ENCODE measurements at regions not wholly inside any gene's neighbourhood (a gene's known extent, or its start where the extent isn't known, plus 50 kb on each side); places are given as distances from the start of the nearest gene placed in this dataset.
A peak's percentile ranks its signal among the peaks of the same experiment; 100 is the strongest.

GRCh38 chr5:68074633-68075032, 140.9 kb upstream of the PIK3R1 start:
- TF ChIP-seq, protein P1, sequence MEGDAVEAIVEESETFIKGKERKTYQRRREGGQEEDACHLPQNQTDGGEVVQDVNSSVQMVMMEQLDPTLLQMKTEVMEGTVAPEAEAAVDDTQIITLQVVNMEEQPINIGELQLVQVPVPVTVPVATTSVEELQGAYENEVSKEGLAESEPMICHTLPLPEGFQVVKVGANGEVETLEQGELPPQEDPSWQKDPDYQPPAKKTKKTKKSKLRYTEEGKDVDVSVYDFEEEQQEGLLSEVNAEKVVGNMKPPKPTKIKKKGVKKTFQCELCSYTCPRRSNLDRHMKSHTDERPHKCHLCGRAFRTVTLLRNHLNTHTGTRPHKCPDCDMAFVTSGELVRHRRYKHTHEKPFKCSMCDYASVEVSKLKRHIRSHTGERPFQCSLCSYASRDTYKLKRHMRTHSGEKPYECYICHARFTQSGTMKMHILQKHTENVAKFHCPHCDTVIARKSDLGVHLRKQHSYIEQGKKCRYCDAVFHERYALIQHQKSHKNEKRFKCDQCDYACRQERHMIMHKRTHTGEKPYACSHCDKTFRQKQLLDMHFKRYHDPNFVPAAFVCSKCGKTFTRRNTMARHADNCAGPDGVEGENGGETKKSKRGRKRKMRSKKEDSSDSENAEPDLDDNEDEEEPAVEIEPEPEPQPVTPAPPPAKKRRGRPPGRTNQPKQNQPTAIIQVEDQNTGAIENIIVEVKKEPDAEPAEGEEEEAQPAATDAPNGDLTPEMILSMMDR (conservative IDR thresholded peaks at IDR 0.05): no peak
- peak overlapping the region; percentile 4; the same call in 1 of the 2 replicates for H3K27ac ChIP-seq

DNA sequence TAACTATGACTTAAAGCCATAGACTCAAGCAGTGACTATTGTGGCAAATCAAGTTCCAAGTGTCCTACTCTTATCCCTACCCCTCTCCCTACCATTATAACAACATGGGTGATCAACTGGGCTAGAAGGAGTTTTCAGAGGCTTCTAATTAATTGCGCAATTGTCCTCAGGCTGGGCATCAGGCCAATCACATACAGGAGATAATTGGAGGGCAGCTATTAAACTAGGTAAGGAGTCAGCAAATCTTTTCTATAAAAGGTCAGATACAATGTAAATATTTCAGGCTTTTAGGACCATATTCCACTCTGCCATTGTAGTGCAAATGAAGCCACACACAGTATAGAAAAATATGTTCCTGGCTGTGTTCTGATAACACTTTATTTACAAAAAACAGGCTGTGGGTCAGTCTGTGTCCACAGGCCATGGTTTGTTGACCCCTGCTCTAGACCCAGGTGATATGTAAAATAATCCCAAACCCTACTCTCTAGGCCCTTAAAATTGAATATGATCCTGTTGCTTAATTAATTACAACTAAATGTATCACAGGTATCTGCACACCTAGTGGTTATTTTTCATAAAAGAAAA, 141.4 kb upstream of the PIK3R1 start:
- TF ChIP-seq, protein P1 (conservative IDR thresholded peaks at IDR 0.05): no peak; the same call in 1 of the 2 replicates
- peak overlapping the region; percentile 4; the same call in 1 of the 2 replicates for H3K27ac ChIP-seq

DNA sequence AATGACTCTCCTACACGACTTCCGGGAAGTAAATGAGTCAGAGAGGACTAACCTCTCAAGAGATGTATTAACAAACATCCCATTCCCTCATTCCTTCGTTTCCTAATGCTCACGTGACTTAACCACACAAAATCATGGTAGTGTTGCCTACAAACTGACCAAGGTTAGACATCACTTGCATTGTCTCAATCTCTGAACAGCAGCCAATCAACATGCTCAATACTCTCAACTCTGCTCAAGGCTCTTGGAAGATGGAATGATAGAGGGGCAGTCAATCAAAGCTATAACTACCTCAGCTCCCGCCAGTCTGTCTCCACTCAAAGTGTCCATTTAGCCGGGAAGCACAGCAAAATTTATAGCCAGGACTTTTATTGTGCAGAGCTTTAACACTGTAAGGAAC, 143.8 kb upstream of the PIK3R1 start:
- no peak overlapping the region for H3K27ac ChIP-seq
- TF ChIP-seq, protein P1 (conservative IDR thresholded peaks at IDR 0.05): no peak

GRCh38 chr5:68071282-68071632, 144.3 kb upstream of the PIK3R1 start:
- no peak overlapping the region for H3K27ac ChIP-seq
- TF ChIP-seq, protein P1 (conservative IDR thresholded peaks at IDR 0.05): no peak

DNA sequence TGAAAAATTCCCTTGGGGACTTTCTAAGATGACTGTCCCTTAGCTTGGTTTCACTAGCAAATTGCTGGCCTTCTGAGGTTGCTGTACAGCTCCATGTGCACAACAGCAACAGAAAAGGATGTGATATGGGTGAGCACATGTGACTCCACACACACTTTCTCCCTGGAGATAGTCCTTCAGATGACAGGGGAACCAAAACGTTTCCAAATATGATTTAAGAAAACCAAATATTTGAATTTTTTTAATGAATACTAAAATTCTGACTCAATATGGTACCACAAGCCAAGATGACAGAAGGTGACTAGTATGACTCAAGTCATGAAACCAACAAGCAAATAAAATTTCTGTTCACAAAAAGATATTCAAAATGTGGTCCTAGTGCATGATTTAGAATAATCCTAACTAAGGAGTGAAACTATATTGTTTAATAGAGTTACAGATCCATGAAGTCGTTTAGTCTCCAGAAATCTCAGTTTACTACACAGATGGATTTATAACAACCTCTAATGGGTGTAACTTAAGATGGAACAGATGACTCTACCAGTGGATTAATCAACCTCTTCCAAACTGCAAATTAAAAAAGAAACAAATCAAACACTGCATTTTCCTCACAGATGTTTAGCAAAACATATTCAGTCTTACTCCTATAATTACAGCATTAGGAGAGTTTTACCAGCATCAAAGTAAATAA, 144.8 kb upstream of the PIK3R1 start:
- TF ChIP-seq, protein P1 (conservative IDR thresholded peaks at IDR 0.05): no peak
- H3K27ac ChIP-seq: no peak overlapping the region

- TF ChIP-seq, protein P1 (conservative IDR thresholded peaks at IDR 0.05): no peak
- H3K27ac ChIP-seq: no peak overlapping the region
Observed at GRCh38 chr5:68067976-68068603, 147.5 kb upstream of the PIK3R1 start.

DNA sequence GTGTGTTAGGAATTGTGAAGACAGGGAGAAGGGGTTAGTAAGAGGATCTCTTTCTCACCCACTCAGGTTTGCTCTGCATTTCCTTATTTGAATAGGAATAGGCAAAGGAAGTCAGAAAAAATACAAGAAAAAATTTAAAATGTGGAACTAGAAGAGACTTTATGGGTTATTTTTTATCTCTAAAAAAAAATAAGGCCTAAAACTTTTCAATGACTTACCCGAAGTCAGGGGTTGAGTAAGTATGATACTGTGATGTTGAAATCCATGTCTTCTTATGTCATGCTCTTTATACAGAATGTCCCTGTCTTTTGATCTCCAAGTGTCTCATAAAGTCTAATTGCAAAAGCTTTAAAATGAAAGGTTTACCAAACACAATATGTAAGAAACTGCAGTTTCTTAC, 148.3 kb upstream of the PIK3R1 start:
- TF ChIP-seq, protein P1 (conservative IDR thresholded peaks at IDR 0.05): no peak
- H3K27ac ChIP-seq: no peak overlapping the region

Measured in VCaP (cell line).